ENCODE measurements at regions not wholly inside any gene's neighbourhood (a gene's known extent, or its start where the extent isn't known, plus 50 kb on each side); places are given as distances from the start of the nearest gene placed in this dataset.
"Not testable (repeated sequence)": the region's sequence is repeated elsewhere in the genome, so short reads cannot be mapped to it uniquely, and the experiment has no call there.

DNA sequence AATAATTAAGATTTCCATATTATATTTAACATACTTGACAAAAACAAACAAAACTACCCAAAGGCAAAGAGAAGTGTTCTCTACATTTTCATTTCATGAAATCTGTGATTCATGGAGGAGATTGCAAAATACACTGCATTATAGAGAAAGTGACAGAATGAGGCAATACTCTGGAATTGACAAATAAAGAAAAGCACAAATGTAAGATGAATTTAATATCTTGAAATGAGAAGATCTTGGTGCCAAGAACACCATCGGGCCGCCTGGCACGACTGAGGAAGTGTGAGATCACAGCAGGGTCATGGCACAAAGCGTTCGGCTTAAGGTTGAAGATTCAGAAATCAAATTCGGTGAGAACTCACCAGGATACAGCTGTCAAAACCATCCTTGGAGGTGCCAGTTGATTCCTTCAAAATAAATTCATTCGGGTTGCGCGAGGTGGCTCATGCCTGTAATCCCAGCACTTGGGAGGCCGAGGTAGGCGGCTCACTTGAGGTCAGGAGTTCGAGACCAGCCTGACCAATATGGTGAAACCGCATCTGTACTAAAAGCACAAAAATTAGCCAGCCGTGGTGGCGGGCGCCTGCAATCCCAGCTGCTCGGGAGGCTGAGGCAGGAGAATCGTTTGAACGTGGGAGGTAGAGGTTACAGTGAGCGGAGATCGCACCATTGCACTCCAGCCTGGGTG lies 174.0 kb upstream of the PFKP start:
- intact Hi-C loops (cut with micrococcal nuclease), result no loop called here

DNA sequence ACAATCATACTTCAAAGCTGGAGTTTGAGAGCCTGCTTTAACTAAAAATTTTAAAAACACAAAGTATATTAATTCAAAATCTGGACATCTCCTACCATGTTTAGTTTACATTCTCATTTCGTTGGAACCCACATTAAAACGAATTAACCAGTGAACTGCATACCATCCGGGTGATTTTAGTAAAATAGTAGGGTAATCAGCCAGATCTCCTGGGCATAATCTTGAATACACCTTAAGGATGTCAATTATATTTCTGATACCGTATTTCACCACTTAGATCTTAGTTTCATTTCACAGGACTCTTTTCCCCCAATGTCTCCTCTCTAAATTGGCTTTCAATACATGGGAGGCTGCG lies 175.6 kb upstream of the PFKP start:
- intact Hi-C loops (cut with micrococcal nuclease), result no loop called here

DNA sequence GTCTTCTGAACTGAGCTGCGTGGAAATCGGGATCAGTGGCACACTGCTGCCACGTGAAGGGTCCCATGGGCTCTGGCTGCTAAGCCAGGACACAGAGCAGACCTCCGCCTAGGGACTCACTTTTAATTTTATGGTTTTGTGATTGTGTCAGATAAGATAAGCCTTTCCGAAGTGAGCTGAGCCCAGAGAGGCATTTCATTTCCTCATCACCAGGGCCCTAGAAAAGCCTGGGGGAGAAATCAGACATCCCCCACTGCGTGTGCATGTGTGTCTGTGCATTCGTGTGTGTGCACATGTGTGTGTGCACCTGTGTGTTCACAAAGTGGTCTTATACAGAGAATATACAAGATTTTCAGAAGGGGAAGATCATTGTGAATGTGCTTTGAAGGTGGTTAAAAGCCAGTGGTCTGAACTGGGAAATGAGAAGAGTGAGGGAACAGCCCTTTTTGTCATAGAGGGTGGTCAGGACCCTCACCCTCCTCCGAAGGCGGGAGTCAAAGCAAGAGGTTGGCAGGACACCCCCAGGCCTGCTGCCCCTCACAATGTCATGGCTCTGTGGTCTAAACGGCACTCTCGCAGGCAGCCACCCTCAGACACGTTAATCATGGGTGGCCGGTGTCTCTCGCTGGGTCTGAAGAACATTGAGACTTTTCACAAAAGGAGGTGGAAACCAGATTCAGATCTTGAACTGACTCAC lies 176.1 kb upstream of the PFKP start:
- intact Hi-C loops (cut with micrococcal nuclease), result no loop called here

DNA sequence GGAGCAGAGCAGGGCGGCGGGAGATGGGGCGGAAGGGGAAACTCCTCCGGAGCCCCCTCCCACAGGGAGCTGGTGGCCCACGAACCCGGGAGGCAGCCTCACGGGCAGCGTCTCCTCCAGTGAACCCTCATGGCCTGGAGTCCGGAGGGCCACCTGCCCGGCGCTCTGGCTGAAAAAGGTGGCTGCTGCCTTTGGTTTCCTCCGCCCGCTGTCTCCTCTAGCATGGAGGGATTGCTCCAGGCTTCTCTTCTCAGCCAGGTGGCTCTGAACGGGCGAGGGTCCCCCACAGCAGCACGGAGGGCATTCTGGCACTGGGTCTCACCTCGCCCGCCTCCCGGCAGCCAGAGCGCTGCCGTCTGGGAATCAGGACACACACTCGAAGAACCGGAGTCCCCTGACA lies 177.3 kb upstream of the PFKP start:
- intact Hi-C loops (cut with micrococcal nuclease), result no loop called here

DNA sequence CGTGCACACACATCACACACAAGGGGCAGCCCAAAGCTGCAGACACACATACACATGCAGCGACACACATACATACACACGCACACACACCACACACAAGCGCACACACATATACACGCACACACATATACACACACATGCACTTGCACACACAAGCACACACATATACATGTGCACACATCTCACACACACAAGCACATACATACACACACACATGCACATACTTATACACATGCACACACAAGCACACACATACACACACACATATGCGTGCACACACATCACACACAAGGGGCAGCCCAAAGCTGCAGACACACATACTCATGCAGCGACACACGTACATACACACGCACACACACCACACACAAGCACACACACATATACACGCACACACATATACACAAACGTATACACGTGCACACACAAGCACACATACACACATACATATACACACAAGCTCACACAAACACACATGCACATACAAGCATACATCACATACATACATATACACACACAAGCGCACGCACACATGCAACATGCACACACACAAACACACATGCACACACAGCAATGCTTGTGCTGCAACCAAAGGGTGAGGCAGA lies 178.8 kb upstream of the PFKP start:
- intact Hi-C loops (cut with micrococcal nuclease), result no loop called here

DNA sequence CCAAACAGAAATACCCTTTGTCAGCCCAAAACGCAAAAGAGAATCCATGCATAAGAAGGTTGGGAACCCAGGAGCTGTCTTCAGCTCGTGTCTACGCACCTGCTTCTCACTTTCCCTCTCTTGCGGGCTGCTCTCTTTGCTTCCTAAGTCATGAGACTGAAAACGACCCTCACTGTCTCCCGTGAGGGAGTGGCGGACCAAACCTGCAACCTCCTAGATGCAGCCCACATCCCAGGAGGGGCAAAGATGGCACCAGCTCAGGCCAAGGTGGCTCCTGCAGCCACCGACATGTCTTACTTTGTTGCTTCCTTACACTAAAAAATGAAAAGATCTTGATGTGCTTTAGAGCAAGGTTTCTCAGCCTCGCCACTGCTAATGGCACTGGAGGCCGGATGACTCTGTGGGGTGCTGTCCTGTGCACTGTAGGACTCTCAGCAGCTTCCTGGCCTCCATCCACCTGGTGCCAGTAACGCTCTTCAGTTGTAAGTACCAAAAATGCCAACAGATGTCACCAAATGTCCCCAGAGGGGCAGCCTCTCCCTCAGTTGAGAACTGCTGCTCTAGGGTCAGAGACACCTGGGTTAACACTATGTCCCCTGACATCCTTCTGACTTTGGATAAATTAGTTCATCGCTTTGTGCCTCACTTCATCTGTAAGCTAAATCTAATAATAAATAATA lies 179.8 kb upstream of the PFKP start:
- intact Hi-C loops (cut with micrococcal nuclease), result no loop called here

DNA sequence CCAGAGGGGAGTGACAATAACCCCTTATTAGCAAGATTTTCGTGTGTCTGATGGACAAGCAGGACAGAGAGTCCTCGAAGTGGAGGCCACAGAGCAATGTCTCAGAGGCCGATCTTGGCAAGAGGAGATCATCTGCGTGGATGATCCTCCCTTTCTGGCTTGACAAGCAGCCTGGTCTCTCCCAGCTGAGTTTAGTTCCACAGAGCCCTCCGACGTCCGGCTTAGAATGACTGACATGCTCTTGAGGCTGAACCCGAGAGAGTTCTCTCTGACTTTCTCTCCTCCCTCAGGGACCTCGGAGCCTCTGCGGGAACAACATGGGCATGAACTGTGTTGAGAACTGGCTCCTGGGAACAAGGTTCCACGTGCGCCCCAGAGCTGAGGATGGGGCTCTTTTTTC lies 180.7 kb upstream of the PFKP start:
- intact Hi-C loops (cut with micrococcal nuclease), result no loop called here

DNA sequence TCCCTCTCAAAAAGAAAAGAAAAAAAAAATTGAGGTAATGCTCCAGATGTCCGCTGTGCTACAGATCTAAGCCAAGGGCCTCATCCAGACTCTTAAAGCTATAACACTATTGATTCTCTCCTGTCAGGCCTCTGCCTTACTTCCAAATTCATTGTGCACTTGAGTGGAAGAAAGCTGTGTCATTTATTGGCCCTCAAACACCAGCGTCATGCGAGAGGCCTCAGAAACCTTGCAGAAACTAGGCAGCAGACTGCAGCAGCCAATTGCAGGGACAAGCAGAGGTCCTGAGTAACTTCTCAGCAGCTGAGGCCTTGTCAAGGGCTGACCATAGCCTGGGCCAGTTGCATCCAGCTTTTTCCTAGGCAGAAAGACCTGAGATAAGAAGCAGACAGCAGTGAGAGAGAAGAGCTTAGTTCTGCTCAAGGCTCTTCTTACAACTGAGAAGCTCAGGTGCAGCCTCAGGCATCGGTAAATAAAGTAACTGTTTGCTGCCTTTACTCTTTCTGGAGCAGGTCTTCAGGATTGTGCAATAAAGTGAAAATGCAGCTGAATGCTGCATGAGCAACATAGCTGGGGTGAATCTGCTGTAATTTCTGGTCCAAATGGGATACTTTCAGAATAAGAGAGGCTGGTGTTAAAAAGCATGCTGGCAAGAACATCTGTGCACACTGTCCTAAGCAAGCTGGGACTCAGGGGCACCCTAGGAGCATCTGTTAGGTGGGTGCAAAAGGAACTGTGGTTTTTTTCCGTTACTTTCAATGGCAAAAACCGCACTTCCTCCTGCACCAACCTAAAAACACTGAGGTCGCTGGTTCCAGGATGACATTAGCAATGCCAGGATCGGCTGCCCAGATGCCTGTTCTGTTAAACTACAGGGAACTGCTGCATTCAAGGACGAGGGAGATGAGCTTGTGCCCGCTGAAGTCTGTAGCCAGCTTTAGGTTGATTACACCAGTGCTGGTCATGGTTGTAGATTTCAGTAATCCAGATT lies 181.8 kb upstream of the PFKP start:
- intact Hi-C loops (cut with micrococcal nuclease), result no loop called here

DNA sequence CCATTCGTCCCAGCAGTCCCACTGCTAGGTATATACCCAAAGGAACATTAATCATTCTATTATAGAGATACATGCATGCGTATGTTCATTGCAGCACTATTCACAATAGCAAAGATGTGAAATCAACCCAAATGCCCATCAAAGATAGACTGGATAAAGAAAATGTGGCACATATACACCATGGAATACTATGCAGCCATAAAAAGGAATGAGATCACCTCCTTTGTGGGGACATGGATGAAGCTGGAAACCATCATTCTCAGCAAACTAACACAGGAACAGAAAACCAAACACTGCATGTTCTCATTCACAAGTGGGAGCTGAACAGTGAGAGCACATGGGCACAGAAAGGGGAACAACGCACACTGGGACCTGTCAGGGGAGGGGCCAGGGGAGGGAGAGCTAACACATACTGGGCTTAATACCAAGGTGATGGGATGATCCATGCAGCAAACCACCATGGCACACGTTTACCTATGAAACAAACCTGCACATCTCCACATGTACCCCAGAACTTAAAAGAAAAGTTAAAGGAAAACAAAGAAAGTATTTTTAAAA lies 183.3 kb upstream of the PFKP start:
- intact Hi-C loops (cut with micrococcal nuclease), result not testable (repeated sequence)

DNA sequence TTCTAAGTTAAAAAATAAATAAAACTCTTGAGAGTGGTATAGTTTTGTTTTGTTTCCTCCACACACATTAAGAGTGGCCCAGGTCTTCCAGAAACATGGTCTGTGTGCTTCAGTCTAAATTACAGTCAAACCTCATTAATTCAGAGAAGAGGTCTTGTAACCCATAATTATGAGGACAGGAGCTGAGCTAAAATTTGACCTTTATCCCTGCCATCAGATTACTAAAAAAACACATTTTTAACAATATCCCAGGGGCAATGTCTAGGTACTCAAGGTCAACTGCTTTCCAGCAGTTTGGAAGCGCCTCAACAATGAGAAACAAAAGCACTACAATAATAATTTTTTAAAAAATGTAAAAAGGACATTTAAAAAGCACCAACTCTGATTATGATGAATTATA lies 184.1 kb upstream of the PFKP start:
- intact Hi-C loops (cut with micrococcal nuclease), result no loop called here

DNA sequence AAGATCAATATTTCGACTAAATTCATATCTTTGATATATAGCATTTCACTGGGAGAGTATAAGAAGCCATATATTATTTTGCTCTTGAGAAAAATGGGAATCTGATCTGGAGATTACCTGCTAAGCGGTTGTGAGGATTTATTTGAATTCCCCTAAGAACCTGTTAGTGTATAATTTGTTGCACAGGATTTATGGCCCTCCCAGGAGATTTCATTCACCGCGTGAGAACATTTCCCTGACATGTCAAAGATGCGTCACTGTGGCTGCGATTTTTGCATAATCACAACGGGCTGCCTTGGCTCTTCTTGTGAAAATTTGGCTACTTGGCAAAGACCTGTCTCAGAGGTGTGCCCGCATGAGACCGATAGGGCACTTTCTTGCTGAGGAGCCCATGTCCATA lies 184.7 kb upstream of the PFKP start:
- intact Hi-C loops (cut with micrococcal nuclease), result no loop called here

DNA sequence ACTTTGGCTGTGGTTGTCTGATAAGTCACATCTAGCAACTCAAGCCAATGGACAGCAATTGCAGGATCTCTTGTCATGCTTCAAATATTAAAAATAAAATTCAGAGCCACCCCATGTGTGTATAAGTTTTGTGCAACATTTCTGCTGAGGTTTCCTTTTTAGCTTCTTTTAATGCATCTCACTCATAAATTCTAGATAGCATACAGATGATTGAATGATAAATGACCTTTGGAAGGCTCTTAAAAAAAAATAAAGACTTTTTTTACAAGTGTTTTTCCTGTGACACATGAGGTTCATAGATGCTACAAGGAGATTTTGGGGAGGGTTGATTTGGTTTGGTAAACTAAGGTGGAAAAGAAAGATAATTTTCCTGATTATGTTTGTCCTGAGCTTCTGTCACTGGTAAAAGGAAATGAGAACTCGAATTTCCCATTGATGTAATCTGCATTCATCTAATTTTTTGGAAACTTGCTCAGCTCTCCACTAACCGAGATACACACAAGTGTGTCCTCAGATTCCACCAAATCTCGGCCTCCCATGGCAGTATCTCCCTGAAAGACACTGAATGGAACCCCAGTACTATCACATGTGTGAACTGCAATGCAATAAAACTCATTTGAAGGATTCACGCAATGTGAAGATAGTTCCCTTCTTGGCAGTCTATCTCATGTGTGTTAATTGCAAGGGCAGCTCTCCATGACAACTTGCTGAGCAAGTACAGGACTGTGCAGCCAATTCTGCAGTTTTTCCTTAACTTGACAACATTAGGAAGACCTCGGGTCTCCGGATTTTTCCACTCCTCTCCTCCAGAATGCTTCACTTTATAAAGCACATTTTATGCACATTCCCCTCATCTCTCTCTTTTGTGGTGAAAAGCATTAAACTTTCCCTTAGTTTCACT lies 185.4 kb upstream of the PFKP start:
- intact Hi-C loops (cut with micrococcal nuclease), result no loop called here

DNA sequence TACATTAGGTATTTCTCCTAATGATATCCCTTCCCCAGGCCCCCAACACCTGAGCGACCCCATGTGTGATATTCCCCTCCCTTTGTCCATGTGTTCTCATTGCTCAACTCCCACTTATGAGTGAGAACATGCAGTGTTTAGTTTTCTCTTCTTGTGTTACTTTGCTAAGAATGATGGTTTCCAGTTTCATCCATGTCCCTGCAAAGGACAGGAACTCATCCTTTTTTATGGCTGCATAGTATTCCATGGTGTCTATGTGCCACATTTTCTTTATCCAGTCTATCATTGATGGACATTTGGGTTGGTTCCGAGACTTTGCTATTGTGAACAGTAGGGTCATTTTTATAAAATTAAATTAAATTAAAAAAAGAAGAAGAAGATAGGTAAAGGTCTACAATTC lies 187.3 kb upstream of the PFKP start:
- intact Hi-C loops (cut with micrococcal nuclease), result not testable (repeated sequence)

DNA sequence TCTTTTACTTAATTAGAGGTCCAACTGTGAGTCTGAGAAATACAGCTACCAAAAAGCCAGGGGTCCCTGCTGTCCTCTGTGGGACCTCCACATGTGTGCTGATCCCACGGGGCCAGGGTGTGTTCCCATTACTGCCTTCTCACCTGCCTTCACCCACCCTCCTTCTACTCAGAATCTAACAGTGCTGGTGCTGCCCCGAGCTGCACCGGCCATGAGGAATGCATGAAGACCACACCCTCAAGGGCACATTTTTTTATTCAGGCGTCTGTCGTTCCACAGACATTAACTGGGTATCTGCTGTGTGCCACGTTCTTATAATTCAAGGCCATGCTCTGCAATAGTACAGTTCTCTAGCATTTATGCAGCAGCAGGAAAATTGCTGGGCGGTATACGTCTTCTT lies 188.5 kb upstream of the PFKP start:
- intact Hi-C loops (cut with micrococcal nuclease), result no loop called here

DNA sequence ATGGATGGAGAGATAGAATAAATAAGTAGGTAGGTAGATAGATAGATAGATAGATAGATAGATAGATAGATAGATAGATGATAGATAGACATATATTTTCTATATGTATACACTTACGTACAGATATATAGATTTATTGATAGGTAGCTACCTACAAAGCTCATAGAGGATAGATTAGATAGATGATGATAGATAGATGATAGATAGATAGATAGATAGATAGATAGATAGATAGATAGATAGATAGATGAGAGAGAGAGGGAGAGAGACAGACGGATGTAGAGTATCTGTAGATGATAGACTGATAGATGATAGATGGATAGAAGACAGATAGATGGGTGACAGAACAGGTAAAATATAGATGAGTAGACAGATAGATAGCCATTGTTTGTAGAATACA lies 191.3 kb upstream of the PFKP start:
- intact Hi-C loops (cut with micrococcal nuclease), result no loop called here

DNA sequence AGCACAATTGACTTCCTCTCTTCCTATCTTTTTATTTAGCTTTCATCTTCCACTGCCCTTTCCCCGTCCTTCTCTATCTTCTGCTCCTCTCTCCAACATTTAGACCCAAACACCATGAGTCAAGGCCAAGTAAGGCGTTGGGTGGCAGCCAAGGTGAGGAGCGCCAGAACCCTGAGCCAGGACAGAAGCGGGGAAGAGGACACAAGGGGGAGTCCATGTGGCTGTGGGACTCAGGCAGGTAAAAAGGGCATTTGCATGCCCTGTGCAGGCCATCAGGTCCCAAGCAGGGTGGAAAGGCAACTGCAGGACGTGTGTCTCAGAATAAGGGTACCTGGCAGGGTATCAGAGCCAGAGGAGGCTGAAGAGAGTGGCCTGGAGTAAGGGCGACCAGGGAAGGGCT lies 192.4 kb upstream of the PFKP start:
- intact Hi-C loops (cut with micrococcal nuclease), result no loop called here

DNA sequence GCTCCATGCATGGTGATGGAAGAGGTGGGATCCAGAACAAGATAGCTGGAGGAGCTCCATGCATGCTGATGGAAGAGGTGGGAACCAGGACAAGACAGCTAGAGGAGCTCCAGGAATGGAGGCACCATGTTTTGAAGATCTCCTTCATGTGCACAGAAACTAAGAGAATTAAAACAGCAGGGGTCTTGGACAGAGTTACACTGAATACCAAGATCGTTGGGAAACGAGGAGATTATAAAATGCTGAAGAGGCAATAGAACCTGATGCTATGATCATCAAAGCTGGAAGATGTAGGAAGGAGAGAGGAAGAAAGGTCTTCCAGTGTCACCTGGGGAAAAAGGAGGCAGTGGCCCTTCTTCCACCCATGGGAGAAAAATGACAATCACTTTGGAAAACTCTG lies 193.6 kb upstream of the PFKP start:
- intact Hi-C loops (cut with micrococcal nuclease), result no loop called here

DNA sequence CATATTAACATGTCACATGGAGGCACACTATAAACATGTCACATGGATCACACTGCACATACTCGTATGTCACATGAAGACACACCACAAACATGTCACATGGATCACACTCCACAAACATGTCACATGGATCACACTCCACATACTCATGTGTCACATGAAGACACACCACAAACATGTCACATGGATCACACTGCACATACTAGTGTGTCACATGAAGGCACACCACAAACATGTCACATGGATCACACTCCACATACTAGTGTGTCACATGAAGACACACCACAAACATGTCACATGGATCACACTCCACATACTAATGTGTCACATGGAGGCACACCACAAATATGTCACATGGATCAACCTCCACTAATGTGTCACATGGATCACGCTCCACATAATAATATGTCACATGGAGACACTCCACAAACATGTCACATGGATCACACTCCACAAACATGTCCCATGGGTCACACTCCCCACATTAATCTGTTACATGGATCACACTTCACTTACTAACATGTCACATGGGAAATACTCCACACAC lies 195.6 kb upstream of the PFKP start:
- intact Hi-C loops (cut with micrococcal nuclease), result no loop called here

DNA sequence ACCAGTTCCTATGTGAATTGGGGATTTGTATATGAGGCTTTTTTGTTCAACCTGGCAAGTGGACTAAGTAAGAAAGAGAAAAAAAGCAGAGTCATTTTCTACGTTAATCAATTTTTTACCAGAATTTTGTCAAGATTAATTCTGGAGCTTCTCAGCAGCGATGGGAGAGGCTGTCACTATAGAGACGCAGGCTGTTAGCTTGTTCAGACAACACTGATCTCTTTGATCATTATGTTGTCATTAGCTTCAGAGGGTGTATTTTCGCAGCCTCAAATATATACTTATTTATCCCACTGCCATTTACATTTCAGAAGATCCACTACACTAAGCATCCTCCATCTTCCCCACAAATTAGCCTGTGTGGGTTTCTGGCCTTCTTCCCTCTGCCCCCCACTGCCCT lies 196.7 kb upstream of the PFKP start:
- intact Hi-C loops (cut with micrococcal nuclease), result no loop called here

Measured in T-helper 1 cell treated with Interleukin-12 subunit alpha and Interleukin-12 subunit beta and Interleukin-4 antibody, amounts not matched to agents 30 ng/mL and 1 ng/mL, for 36 hours (primary cell).